Right hindlimb (tissue), 1 donor: ENCODE measurements at regions not wholly inside any gene's neighbourhood (a gene's known extent, or its start where the extent isn't known, plus 50 kb on each side); places are given as distances from the start of the nearest gene placed in this dataset.

Source experiments
- DNase-seq: peaks from one replicate; pipeline ENCODE4 v3.0.0-alpha.2; 2018

- no peak for DNase-seq
Observed at GRCh38 chr1:68378296-68379084, 71.3 kb downstream of the RPE65 start.

- DNase-seq = no peak
Observed at GRCh38 chr1:68377098-68377497, 72.7 kb downstream of the RPE65 start.

- DNase-seq = no peak
Observed at GRCh38 chr1:68376441-68376840, 73.3 kb downstream of the RPE65 start.

GRCh38 chr1:68375919-68376318, 73.8 kb downstream of the RPE65 start:
- DNase-seq = no peak

DNA sequence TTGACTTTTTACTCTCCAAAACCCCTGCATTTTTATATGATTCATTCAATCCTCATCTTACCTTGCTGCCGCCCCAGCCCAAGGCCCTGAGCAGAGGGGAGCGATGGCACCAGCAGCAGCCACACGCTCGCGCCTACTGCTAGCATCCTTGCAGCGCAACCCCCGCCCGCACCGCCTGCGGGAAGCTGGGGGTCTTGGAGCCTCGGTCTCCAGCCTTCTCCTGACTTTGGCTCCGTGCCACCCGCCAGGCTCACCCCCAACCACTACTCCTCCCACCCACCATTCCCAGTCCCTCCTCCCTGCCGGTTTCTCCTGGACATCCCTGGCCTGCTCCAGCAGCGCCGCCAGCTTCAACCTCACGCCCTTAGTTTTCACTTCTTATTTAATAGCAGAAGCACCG, 76.6 kb downstream of the RPE65 start:
- DNase-seq = no peak

DNA sequence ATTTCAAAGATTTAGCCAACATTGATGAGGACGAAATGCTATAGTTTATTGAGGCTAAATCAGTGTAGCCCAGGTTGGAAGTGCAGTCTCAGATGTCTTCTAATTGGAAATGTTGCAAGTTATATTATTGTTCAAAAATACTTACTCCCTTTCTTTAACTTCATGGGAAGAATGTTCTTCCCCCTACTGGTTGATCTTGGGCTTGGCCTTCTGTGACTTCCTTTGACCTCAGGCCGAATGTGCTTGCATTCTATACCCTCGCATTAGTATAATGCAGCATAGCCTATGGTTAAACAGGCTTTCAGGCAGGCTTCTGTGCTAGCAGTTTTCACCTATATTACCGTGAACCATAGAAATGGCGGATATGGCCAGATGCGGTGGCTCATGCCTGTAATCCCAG, 77.3 kb downstream of the RPE65 start:
- DNase-seq = no peak

DNA sequence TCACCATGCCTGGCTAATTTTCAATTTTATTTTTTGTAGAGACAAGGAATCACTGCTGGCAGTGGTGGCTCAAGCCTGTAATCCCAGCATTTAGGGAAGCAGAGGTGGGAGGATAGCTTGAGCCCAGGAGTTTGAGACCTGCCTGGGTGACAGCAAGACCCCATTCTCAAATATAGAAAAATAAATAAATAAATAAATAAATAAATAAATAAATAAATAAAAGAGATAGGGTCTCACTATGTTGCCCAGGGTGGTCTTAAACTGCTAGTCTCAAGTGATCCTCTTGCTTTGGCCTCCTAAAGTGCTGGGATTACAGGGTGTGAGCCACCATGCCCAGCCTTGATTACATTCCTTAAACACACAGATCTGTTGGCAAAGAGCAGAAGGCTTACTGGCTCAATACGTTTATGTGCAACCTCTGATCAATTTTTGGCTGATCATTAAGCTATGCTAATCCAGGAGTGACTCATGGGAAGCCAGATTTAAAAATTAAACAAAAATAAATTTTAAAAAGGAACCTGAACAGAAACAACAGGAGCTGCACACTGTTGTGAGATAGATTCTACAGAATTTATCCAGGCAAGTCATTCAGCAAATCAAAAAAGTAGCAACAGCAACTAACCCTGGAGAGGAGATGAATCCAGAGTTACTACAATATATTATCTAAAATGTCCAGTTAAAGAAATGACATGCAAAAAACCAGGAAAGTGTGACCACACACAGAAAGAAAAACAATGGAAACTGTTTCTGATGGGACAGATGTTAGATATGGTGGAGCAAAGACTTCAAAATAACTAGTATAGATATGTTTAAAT, 79.4 kb downstream of the RPE65 start:
- DNase-seq = no peak

DNA sequence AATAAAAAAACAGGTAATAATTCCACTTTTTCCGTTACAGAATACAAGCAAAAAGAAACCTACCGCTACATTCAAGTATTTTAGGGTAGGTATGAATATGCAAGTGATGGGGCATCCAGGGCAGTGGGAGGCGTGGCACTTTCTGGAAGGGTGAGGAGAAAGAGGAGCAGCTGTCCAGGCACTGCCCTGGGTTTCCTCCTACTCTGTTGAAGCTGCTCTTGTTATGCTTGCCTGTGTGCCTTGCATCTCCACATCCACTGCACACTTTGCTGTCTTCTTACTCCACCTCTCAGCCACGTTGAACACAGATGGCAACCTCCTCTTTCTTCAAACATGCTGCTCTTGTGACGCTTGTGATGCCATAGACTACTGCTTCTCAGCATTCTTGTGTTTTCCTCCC, 83.2 kb downstream of the RPE65 start:
- no peak for DNase-seq

GRCh38 chr1:68365709-68366382, 83.9 kb downstream of the RPE65 start:
- DNase-seq = no peak

DNA sequence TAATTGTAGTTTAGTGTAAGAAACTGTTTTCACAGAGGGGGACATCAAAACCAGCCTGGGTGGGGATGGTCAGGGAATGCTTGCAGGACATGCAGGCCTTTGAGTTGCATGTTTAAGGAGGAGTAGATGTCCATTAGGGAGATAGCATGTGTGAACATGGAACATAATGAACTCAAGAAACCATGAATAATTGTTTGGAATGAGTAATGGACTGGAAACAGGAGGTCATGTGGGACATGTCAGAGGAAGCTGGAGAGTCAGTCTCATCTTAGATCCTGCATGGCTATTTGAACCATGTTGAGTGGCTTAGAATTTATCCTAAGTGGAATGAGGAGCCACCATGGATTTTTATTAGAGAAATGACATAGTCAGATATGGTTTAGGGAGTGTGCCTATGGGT, 86.4 kb downstream of the RPE65 start:
- DNase-seq = no peak

DNA sequence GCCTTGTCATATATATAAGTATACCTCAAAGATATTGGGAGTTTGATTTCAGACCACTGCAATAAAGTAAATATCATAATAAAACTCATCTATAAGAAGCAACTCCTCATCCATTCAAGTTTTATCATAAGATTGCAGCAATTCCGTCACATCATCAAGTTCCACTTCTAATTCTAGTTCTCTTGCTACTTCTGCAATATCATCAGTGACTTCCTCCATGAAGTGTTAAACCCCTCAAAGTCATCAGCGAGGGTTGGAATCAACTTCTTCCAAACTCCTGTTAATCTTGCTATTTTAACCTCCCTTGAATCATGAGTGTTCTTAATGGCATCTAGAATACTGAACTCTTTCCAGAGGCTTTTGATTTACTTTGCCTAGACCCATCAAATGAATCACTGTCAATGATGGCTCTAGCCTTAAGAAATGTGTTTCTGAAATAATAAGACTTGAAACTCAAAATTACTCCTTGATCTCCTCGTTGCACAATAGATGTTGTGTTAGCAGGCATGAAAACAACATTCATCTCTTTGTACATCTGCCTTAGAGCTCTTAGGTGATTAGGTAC, 88.3 kb downstream of the RPE65 start:
- DNase-seq = no peak

DNA sequence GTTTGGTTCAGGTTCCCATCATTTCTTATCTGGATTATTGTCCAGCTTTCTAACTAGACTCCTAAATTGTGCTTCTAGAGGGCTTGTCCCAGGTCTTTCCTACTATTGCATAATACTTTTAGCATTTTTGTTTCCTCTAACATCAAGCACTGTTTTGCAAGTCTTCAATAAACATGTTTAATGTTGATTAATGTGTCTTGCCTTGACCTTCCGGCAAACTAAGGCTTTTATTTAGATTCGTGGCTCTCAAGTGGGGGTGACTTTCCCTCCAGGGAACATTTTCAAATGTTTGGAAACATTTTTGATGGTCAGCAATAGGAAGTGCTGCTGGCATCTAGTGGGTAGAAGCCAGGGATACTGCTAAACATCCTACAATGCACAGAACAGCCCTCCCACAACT, 90.7 kb downstream of the RPE65 start:
- DNase-seq = no peak

GRCh38 chr1:68358439-68358838, 91.3 kb downstream of the RPE65 start:
- DNase-seq = no peak

GRCh38 chr1:68355614-68356013, 94.1 kb downstream of the RPE65 start:
- no peak for DNase-seq

GRCh38 chr1:68352202-68352601, 97.6 kb downstream of the RPE65 start:
- DNase-seq = no peak

- DNase-seq = no peak
Observed at GRCh38 chr1:68347415-68347814, 102.3 kb downstream of the RPE65 start.

- no peak for DNase-seq
Observed at GRCh38 chr1:68346188-68346808, 103.5 kb downstream of the RPE65 start.

- no peak for DNase-seq
Observed at GRCh38 chr1:68344208-68344607, 105.5 kb downstream of the RPE65 start.

GRCh38 chr1:68340951-68341350, 108.6 kb upstream of the WLS start:
- DNase-seq = no peak

GRCh38 chr1:68339505-68339904, 107.2 kb upstream of the WLS start:
- DNase-seq = no peak

DNA sequence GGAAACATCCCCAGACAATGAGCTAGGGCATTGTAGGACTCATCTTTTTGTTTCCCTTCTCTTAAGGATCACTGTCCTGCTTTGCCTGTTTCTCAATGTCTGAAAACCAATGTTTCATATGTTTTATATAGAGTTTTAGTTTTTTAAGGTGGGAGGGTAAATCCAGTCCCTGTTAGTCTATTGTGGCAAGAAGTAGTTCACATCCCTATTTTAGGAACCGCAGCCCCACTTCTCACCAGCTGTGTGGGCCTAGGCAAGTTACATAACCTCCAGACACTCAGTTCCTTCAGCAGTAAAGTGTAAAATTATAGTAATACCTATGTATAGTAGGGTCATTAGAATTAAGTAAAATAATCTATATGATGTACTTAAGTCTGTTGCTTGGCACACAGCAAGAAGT, 105.8 kb upstream of the WLS start:
- DNase-seq = no peak

GRCh38 chr1:68332041-68332440, 99.7 kb upstream of the WLS start:
- no peak for DNase-seq
